ENCODE measurements at regions not wholly inside any gene's neighbourhood (a gene's known extent, or its start where the extent isn't known, plus 50 kb on each side); places are given as distances from the start of the nearest gene placed in this dataset.

- TF ChIP-seq CTCF (IDR thresholded peaks at IDR 0.05; ENCODE audit: control extremely low read depth in 1 of 3, insufficient read depth in 1 of 3, low read depth in 1 of 3, low read length in 3 of 3) (peak in 2 of 3 experiments; percentile 20 to 21; a peak in 2 of 4 replicates), CBX8 (IDR thresholded peaks at IDR 0.05; ENCODE audit: borderline replicate concordance, low read depth, low read length) (no peak), POLR2A (IDR thresholded peaks at IDR 0.05; ENCODE audit: control extremely low read depth in 1 of 2, low read depth in 2 of 2, low read length in 2 of 2) (no peak), POLR2AphosphoS5 (IDR thresholded peaks at IDR 0.05; ENCODE audit: low read depth, low read length) (no peak)
These were observed 763.3 kb downstream of the SORCS1 start for GRCh38 chr10:106401161-106401560.
